ENCODE measurements at regions not wholly inside any gene's neighbourhood (a gene's known extent, or its start where the extent isn't known, plus 50 kb on each side); places are given as distances from the start of the nearest gene placed in this dataset.

- no peak overlapping the region for H3K27ac Mint-ChIP-seq
- ATAC-seq (ENCODE audit: low read depth in 2 of 2), result no peak
- H3K27me3 Mint-ChIP-seq, result no peaks in the 10 kb centered on the region
- H3K4me1 Mint-ChIP-seq, result no peaks in the 10 kb centered on the region
- H3K36me3 Mint-ChIP-seq, result no peaks in the 10 kb centered on the region
- H3K9me3 Mint-ChIP-seq, result peaks cover 0 to 6% (median 3%) of the 10 kb centered on the region in 7 donors
- H3K4me3 Mint-ChIP-seq, result no peak overlapping the region
- DNase-seq, result no peak
These were observed 102.3 kb downstream of the AGTR2 start for GRCh38 chrX:116272861-116273260.

GRCh38 chrX:116276261-116276660 lies 105.7 kb downstream of the AGTR2 start:
- H3K27me3 Mint-ChIP-seq, result no peaks in the 10 kb centered on the region
- H3K4me1 Mint-ChIP-seq, result no peaks in the 10 kb centered on the region
- DNase-seq, result no peak
- no peak for ATAC-seq (ENCODE audit: low read depth in 2 of 2)
- no peaks in the 10 kb centered on the region for H3K36me3 Mint-ChIP-seq
- H3K9me3 Mint-ChIP-seq, result peaks cover 0 to 5% (median 3%) of the 10 kb centered on the region in 7 donors
- no peak overlapping the region for H3K4me3 Mint-ChIP-seq
- no peak overlapping the region for H3K27ac Mint-ChIP-seq

GRCh38 chrX:116277351-116278225 lies 107.0 kb downstream of the AGTR2 start:
- no peak for ATAC-seq (ENCODE audit: low read depth in 2 of 2)
- H3K27me3 Mint-ChIP-seq, result no peaks in the 10 kb centered on the region

DNA sequence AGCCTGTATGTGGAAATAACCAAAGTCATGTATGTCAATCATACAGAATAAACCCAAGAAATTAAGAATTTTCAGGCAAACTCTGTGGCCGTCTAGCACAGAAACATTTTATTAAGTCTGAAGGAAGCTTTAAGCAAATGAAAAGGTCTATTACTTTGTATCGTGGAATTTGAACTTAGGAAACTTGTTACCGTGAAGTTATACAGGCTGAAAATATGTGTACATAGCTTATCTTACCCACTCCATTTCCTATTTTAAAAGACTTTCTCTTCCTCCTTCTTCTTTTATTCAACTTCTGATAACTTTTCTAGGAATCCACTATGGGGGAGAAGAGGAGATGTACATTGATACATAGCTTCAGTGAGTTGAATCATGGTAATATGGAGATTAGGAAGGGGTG lies 108.3 kb downstream of the AGTR2 start:
- Mint-ChIP-seq H3K27ac (no peak overlapping the region), H3K4me3 (no peak overlapping the region), H3K36me3 (no peaks in the 10 kb centered on the region), H3K27me3 (no peaks in the 10 kb centered on the region), H3K9me3 (peaks cover 0 to 4% (median 0%) of the 10 kb centered on the region in 7 donors), H3K4me1 (no peaks in the 10 kb centered on the region)
- ATAC-seq (ENCODE audit: low read depth in 2 of 2) (no peak), DNase-seq (no peak)

More at GRCh38 chrX:116277351-116278225, 107.0 kb downstream of the AGTR2 start:
- Mint-ChIP-seq H3K4me1 (no peaks in the 10 kb centered on the region), H3K4me3 (no peak overlapping the region), H3K9me3 (peaks cover 0 to 5% (median 4%) of the 10 kb centered on the region in 7 donors), H3K27ac (no peak overlapping the region), H3K36me3 (no peaks in the 10 kb centered on the region)
- no peak for DNase-seq

DNA sequence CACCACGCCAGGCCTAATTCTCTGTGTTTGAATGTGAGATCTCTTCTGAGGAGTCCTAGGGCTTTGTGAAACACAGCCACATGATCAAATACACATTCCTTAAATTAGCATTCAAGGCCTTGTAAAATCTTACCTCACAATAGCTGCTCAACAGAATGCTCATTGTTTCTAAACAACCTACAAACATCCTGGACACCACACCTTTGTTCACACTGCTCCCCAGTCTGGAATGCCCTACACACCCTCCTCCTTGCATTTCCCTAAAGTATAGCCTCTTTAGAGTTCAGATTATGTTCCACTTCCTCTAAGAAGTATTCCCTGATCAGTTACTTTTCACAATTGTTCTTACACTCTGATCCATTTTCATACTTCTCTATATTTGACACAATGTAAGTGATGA lies 110.6 kb downstream of the AGTR2 start:
- Mint-ChIP-seq H3K4me1 (no peaks in the 10 kb centered on the region), H3K27me3 (no peaks in the 10 kb centered on the region), H3K36me3 (no peaks in the 10 kb centered on the region), H3K27ac (no peak overlapping the region), H3K4me3 (no peak overlapping the region), H3K9me3 (peaks cover 0 to 4% (median 0%) of the 10 kb centered on the region in 7 donors)
- no peak for DNase-seq
- no peak for ATAC-seq (ENCODE audit: low read depth in 2 of 2)

GRCh38 chrX:116282751-116283150 lies 112.2 kb downstream of the AGTR2 start:
- no peak for ATAC-seq (ENCODE audit: low read depth in 2 of 2)
- Mint-ChIP-seq H3K4me3 (no peak overlapping the region), H3K36me3 (no peaks in the 10 kb centered on the region), H3K27ac (no peak overlapping the region), H3K27me3 (no peaks in the 10 kb centered on the region), H3K4me1 (no peaks in the 10 kb centered on the region), H3K9me3 (peaks cover 0 to 6% (median 2%) of the 10 kb centered on the region in 7 donors)
- DNase-seq, result no peak

DNA sequence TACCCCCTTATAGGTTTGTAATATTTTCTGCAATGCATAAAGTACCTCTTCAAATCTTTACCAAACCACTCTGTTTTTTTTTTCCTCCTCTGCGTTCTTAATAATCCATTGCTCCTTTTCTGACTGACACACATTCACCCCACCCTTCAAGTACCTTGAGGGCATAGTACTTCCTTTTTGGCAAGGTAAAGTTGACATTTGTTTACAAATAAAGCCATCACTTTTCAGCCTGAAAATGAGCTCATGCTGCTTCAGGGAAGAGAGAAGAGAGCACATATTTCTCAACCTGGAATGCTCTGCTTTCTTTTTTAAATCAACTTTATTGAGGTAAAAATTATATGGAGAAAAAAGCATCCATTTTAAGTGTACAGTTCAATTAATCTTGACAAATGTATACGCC lies 113.9 kb downstream of the AGTR2 start:
- no peak overlapping the region for H3K4me3 Mint-ChIP-seq
- H3K4me1 Mint-ChIP-seq, result no peaks in the 10 kb centered on the region
- H3K27ac Mint-ChIP-seq, result peak overlapping the region in 1 of 6 donors; percentile 17
- ATAC-seq (ENCODE audit: low read depth in 2 of 2), result no peak
- no peak for DNase-seq
- H3K9me3 Mint-ChIP-seq, result peaks cover 0 to 6% (median 2%) of the 10 kb centered on the region in 7 donors
- no peaks in the 10 kb centered on the region for H3K27me3 Mint-ChIP-seq
- no peaks in the 10 kb centered on the region for H3K36me3 Mint-ChIP-seq

DNA sequence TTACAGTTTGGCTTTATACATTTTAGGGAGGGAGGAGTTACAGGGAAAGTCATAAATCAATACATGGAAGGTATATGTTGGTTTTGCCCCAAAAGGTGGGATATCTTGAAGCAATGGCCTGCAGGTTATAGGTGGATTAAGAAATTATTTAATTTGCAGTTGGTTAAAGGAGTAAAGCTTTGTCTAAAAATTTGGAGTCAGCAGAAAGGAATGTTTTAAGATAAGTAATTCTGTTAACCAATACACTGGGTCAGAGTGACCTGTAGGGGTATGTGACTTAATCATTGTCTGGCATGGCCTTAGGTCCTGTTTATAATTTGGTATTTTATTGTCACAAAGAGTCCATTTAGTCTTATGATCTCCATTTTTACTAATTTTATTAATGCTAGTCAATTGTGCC lies 115.0 kb downstream of the AGTR2 start:
- Mint-ChIP-seq H3K9me3 (peaks cover 0 to 6% (median 2%) of the 10 kb centered on the region in 7 donors), H3K4me1 (no peaks in the 10 kb centered on the region), H3K27me3 (no peaks in the 10 kb centered on the region), H3K36me3 (no peaks in the 10 kb centered on the region), H3K27ac (no peak overlapping the region), H3K4me3 (no peak overlapping the region)
- ATAC-seq (ENCODE audit: low read depth in 2 of 2) (no peak), DNase-seq (no peak)

GRCh38 chrX:116289592-116289991 lies 119.0 kb downstream of the AGTR2 start:
- no peak overlapping the region for H3K4me3 Mint-ChIP-seq
- H3K36me3 Mint-ChIP-seq, result no peaks in the 10 kb centered on the region

GRCh38 chrX:116290359-116290758 lies 119.8 kb downstream of the AGTR2 start:
- no peak overlapping the region for H3K4me3 Mint-ChIP-seq
- ATAC-seq (ENCODE audit: low read depth in 2 of 2) (no peak), DNase-seq (no peak)
- no peaks in the 10 kb centered on the region for H3K4me1 Mint-ChIP-seq
- no peaks in the 10 kb centered on the region for H3K27me3 Mint-ChIP-seq
- H3K36me3 Mint-ChIP-seq, result no peaks in the 10 kb centered on the region
- peaks cover 0 to 5% (median 0%) of the 10 kb centered on the region in 7 donors for H3K9me3 Mint-ChIP-seq
- H3K27ac Mint-ChIP-seq, result no peak overlapping the region

More at GRCh38 chrX:116289592-116289991, 119.0 kb downstream of the AGTR2 start:
- H3K27me3 Mint-ChIP-seq, result no peaks in the 10 kb centered on the region
- H3K27ac Mint-ChIP-seq, result no peak overlapping the region
- H3K4me1 Mint-ChIP-seq, result no peaks in the 10 kb centered on the region
- DNase-seq, result no peak
- no peak for ATAC-seq (ENCODE audit: low read depth in 2 of 2)
- peaks cover 0 to 5% (median 0%) of the 10 kb centered on the region in 7 donors for H3K9me3 Mint-ChIP-seq

GRCh38 chrX:116292183-116292582 lies 121.6 kb downstream of the AGTR2 start:
- no peaks in the 10 kb centered on the region for H3K4me1 Mint-ChIP-seq
- no peaks in the 10 kb centered on the region for H3K36me3 Mint-ChIP-seq
- no peak overlapping the region for H3K4me3 Mint-ChIP-seq
- no peak for DNase-seq
- H3K27ac Mint-ChIP-seq, result no peak overlapping the region
- H3K9me3 Mint-ChIP-seq, result peaks cover 0 to 3% (median 0%) of the 10 kb centered on the region in 7 donors
- H3K27me3 Mint-ChIP-seq, result no peaks in the 10 kb centered on the region
- no peak for ATAC-seq (ENCODE audit: low read depth in 2 of 2)

GRCh38 chrX:116298956-116299355 lies 128.4 kb downstream of the AGTR2 start:
- no peak for DNase-seq
- Mint-ChIP-seq H3K4me1 (no peaks in the 10 kb centered on the region), H3K4me3 (no peak overlapping the region), H3K36me3 (no peaks in the 10 kb centered on the region), H3K27me3 (no peaks in the 10 kb centered on the region), H3K27ac (no peak overlapping the region), H3K9me3 (peaks cover 0 to 15% (median 0%) of the 10 kb centered on the region in 7 donors)
- ATAC-seq (ENCODE audit: low read depth in 2 of 2), result no peak

DNA sequence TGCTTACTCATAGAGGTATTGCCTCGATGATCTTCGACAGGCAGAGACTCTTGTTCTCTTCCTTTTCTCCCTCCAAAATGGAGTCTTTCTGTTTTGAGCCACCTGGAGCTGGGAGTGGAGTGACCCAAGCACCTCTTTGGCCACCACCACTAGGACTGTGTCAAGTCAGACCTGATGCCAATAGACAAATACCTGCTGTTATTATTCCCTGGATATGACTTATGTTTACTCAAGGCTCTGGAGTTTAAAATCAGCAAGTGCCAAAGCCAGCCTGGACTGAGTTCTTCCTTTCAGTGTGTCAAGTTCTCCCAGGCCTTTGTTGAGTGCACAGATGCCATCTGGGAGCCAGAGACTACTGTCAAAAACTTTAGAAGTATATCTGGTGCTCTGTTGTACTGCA lies 130.2 kb upstream of the SLC6A14 start:
- DNase-seq, result no peak
- no peaks in the 10 kb centered on the region for H3K27me3 Mint-ChIP-seq
- no peaks in the 10 kb centered on the region for H3K36me3 Mint-ChIP-seq
- no peak for ATAC-seq (ENCODE audit: low read depth in 2 of 2)
- H3K4me3 Mint-ChIP-seq, result no peak overlapping the region
- H3K27ac Mint-ChIP-seq, result no peak overlapping the region
- peaks cover 0 to 17% (median 2%) of the 10 kb centered on the region in 7 donors for H3K9me3 Mint-ChIP-seq
- no peaks in the 10 kb centered on the region for H3K4me1 Mint-ChIP-seq

DNA sequence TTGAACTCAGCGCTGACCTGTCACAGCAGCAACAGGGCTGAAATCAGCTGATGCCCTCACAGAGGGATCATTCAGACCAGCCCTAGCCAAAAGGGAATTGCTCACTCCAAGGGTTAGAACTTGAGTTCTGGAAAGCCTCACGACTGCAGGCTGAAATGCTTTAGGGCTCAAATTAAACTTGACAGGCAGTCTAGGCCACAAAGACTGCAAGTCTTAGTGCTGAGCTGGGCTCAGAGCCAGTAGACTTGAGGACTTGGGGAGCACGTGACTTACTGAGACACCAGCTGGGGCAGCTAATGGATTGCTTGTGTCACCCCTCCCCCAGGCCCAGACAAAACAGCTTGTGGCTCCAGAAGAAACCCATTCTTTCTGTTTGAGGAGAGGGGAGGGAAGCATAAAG lies 119.0 kb upstream of the SLC6A14 start:
- ATAC-seq (ENCODE audit: low read depth in 2 of 2) (no peak), DNase-seq (no peak)
- Mint-ChIP-seq H3K4me1 (no peaks in the 10 kb centered on the region), H3K36me3 (no peaks in the 10 kb centered on the region), H3K27ac (no peak overlapping the region), H3K4me3 (no peak overlapping the region), H3K9me3 (peaks cover 0 to 5% (median 1%) of the 10 kb centered on the region in 7 donors), H3K27me3 (no peaks in the 10 kb centered on the region)
